ENCODE measurements at regions not wholly inside any gene's neighbourhood (a gene's known extent, or its start where the extent isn't known, plus 50 kb on each side); places are given as distances from the start of the nearest gene placed in this dataset.

GRCh38 chr9:16131264-16131663 lies 578.4 kb downstream of the CCDC171 start:
- Histone ChIP-seq H3K27me3 (no peaks in the 10 kb centered on the region), H3K4me1 (peaks cover 8% of the 10 kb centered on the region), H3K36me3 (no peaks in the 10 kb centered on the region), H3K9me3 (no peaks in the 10 kb centered on the region; the same call in 1 of the 2 replicates), H3K4me3 (ENCODE audit: low read depth, low read length) (no peak overlapping the region)
- peak; percentile 55 for TF ChIP-seq CTCF (IDR thresholded peaks at IDR 0.05; ENCODE audit: low read depth, low read length)
- no peak for DNase-seq

- Histone ChIP-seq H3K9me3 (no peaks in the 10 kb centered on the region), H3K4me3 (ENCODE audit: low read depth, low read length) (no peak overlapping the region), H3K36me3 (no peaks in the 10 kb centered on the region), H3K4me1 (peaks cover 8% of the 10 kb centered on the region), H3K27me3 (no peaks in the 10 kb centered on the region)
- TF ChIP-seq CTCF (IDR thresholded peaks at IDR 0.05; ENCODE audit: low read depth, low read length), result no peak
- no peak for DNase-seq
These were observed 579.7 kb downstream of the CCDC171 start for GRCh38 chr9:16132513-16132912.

GRCh38 chr9:16133032-16133431 lies 580.2 kb downstream of the CCDC171 start:
- H3K4me3 ChIP-seq (ENCODE audit: low read depth, low read length), result no peak overlapping the region
- peaks cover 8% of the 10 kb centered on the region for H3K4me1 ChIP-seq
- no peaks in the 10 kb centered on the region for H3K27me3 ChIP-seq
- no peak for DNase-seq
- no peaks in the 10 kb centered on the region for H3K36me3 ChIP-seq
- no peak for TF ChIP-seq CTCF (IDR thresholded peaks at IDR 0.05; ENCODE audit: low read depth, low read length)
- H3K9me3 ChIP-seq, result no peaks in the 10 kb centered on the region

GRCh38 chr9:16133556-16134227 lies 580.8 kb downstream of the CCDC171 start:
- Histone ChIP-seq H3K4me3 (ENCODE audit: low read depth, low read length) (no peak overlapping the region), H3K27me3 (no peaks in the 10 kb centered on the region), H3K36me3 (no peaks in the 10 kb centered on the region)

GRCh38 chr9:16134351-16134750 lies 581.5 kb downstream of the CCDC171 start:
- DNase-seq, result no peak
- Histone ChIP-seq H3K9me3 (no peaks in the 10 kb centered on the region), H3K27me3 (no peaks in the 10 kb centered on the region), H3K36me3 (no peaks in the 10 kb centered on the region), H3K4me3 (ENCODE audit: low read depth, low read length) (no peak overlapping the region), H3K4me1 (peaks cover 8% of the 10 kb centered on the region)
- TF ChIP-seq CTCF (IDR thresholded peaks at IDR 0.05; ENCODE audit: low read depth, low read length), result no peak

More at GRCh38 chr9:16133556-16134227, 580.8 kb downstream of the CCDC171 start:
- H3K9me3 ChIP-seq, result no peaks in the 10 kb centered on the region
- peak; percentile 56 for DNase-seq
- peak; percentile 76 for TF ChIP-seq CTCF (IDR thresholded peaks at IDR 0.05; ENCODE audit: low read depth, low read length)
- peaks cover 8% of the 10 kb centered on the region for H3K4me1 ChIP-seq

- Histone ChIP-seq H3K9me3 (no peaks in the 10 kb centered on the region), H3K36me3 (no peaks in the 10 kb centered on the region), H3K4me3 (ENCODE audit: low read depth, low read length) (no peak overlapping the region), H3K4me1 (peaks cover 8% of the 10 kb centered on the region), H3K27me3 (no peaks in the 10 kb centered on the region)
- DNase-seq, result no peak
- TF ChIP-seq CTCF (IDR thresholded peaks at IDR 0.05; ENCODE audit: low read depth, low read length), result no peak
These were observed 583.1 kb downstream of the CCDC171 start for GRCh38 chr9:16135968-16136367.

Measured in BE2C (cell line).